Fibroblast of pulmonary artery (primary cell): ENCODE measurements at regions not wholly inside any gene's neighbourhood (a gene's known extent, or its start where the extent isn't known, plus 50 kb on each side); places are given as distances from the start of the nearest gene placed in this dataset.
"Not testable (repeated sequence)": the region's sequence is repeated elsewhere in the genome, so short reads cannot be mapped to it uniquely, and the experiment has no call there.

ENCODE experiments used
- DNase-seq: peaks from one replicate; pipeline ENCODE4 v3.0.0-alpha.2; 2010; ENCODE audit warnings: low read depth
- H3K4me3 ChIP-seq: replicated peaks from 2 replicates; pipeline ENCODE4 v1.5.1; 2011; ENCODE audit warnings: low read depth, mild to moderate bottlenecking, control low read depth, low read length, moderate library complexity
- CTCF ChIP-seq: IDR thresholded peaks from 2 replicates; pipeline ENCODE4 v1.5.1; 2011; ENCODE audit warnings: mild to moderate bottlenecking, control low read depth, low read length, inconsistent platforms; ENCODE audit errors: missing control alignments

DNA sequence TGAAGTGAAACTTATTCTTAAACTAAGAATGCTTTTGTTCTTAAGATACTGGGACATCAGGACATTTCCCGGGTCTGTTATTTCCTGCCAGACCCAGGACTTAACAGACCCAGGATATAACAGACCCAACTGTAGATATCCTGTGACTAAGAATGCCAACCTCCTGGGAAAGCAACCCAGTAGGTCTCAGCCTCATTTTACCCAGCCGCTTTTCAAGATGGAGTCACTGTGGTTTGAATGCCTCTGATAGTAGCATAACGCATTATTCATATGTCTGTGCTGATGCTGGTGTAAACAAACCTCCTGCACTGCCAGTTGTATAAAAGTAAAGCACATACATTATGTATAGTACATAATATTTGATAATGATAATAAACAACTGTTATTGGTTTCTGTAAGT lies 185.8 kb upstream of the GPRIN3 start:
- no peak for DNase-seq
- no peak for TF ChIP-seq CTCF
- no peak overlapping the region for H3K4me3 ChIP-seq

- TF ChIP-seq CTCF, result no peak
- peak; percentile 92 for DNase-seq
- H3K4me3 ChIP-seq, result peak overlapping the region; percentile 19
Observed at GRCh38 chr4:89492581-89493071, 185.0 kb upstream of the GPRIN3 start.

DNA sequence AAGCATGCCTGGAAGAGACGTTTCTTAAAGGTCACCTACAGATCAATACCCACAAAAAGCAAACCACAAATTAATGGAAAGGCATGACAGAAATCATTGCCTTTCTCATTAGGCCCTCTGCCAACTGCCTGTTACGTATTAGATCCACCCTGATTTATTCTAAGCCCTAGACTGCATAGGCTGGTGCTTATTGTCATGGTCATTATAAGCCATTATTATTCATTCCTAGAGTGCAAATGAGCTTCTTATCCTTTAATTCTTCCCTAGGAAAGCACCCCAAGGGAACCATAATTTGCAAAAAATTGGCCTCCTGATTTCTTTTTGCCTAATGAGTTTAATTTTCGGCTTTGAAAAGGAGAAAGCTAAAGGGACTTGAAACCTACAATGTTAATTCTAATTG lies 184.2 kb upstream of the GPRIN3 start:
- DNase-seq, result no peak
- no peak for TF ChIP-seq CTCF
- H3K4me3 ChIP-seq, result no peak overlapping the region

GRCh38 chr4:89489921-89490431 lies 182.4 kb upstream of the GPRIN3 start:
- H3K4me3 ChIP-seq, DNase-seq: not testable (repeated sequence)

DNA sequence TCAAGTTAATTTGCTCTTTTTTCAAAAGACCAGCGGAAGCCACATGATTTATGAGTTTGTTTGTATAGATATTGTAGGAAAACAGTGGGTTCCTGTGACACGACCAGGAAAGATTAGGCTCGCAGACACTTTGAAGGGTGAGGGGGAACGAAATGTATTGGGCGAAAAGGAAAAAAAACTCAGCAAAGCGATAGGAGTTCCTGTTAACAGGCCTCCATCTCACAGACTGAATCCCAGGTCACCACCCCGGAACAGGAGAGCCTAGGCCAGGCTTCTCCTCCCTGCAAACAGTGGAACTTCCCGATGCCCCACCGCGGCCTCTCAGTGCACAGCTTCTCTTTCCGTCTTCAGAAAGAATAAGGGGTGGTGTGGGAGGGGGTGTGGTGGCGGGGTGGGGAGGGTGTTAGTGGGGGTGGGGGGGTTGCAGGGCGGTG lies 181.8 kb upstream of the GPRIN3 start:
- no peak for DNase-seq
- no peak for TF ChIP-seq CTCF
- no peak overlapping the region for H3K4me3 ChIP-seq

DNA sequence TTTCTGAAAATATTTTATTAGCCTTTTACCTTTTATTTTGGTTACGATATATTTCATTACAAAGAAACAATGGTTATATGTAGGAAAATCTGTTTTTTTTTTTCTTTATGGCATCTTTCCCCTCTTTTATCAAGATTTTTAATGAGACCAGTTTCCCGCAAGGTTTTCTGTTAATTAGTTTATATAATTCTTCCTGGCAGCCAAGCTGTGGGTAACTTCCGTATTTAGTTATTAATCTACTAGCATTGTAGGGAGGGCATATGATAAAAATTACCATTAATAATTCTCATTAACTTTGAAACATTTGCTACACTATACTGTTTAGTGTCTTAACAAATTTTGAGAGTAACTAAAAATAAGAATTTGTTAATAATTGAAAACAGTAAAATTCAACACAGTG lies 181.1 kb upstream of the GPRIN3 start:
- DNase-seq, result no peak
- no peak overlapping the region for H3K4me3 ChIP-seq
- no peak for TF ChIP-seq CTCF

- no peak overlapping the region for H3K4me3 ChIP-seq
- TF ChIP-seq CTCF, result no peak
- DNase-seq, result no peak
Observed at GRCh38 chr4:89486673-89487072, 179.1 kb upstream of the GPRIN3 start.
